OCI-LY1 (cell line): ENCODE measurements at regions not wholly inside any gene's neighbourhood (a gene's known extent, or its start where the extent isn't known, plus 50 kb on each side); places are given as distances from the start of the nearest gene placed in this dataset.

ENCODE experiments used
- H2AFZ ChIP-seq: fragments of 200-600 bp; sonication (generic), shearing (Covaris generic); 2 replicates; pipeline ENCODE4 v1.6.0; 2014; ENCODE audit warnings: antibody characterized with exemption, mild to moderate bottlenecking, low read length
- H3F3A ChIP-seq: fragments of 200-600 bp; sonication (generic), shearing (Covaris generic); 2 replicates; pipeline ENCODE4 v1.6.0; 2014; ENCODE audit warnings: mild to moderate bottlenecking, antibody characterized with exemption, low read length, moderate library complexity; ENCODE audit not compliant: insufficient read depth
- H3K27ac ChIP-seq: fragments of 200-600 bp; sonication (generic); 2 replicates; pipeline ENCODE4 v1.5.1; 2014; ENCODE audit warnings: low read length, mixed run types, mild to moderate bottlenecking, low read depth; ENCODE audit not compliant: poor library complexity, severe bottlenecking
- H3K27me3 ChIP-seq: fragments of 200-600 bp; sonication (generic); 2 replicates; pipeline ENCODE4 v1.6.0; 2014; ENCODE audit warnings: antibody characterized with exemption, mild to moderate bottlenecking, low read length, moderate library complexity; ENCODE audit not compliant: insufficient read depth
- H3K36me3 ChIP-seq: fragments of 200-600 bp; sonication (generic); 2 replicates; pipeline ENCODE4 v1.6.1; 2014; ENCODE audit warnings: mild to moderate bottlenecking, antibody characterized with exemption, low read length, moderate library complexity, mixed read lengths; ENCODE audit not compliant: insufficient read depth
- H3K4me1 ChIP-seq: fragments of 200-600 bp; sonication (generic); 2 replicates; pipeline ENCODE4 v1.5.1; 2014; ENCODE audit warnings: mild to moderate bottlenecking, low read length, moderate library complexity; ENCODE audit not compliant: insufficient read depth, severe bottlenecking
- H3K4me2 ChIP-seq: fragments of 200-600 bp; sonication (generic), shearing (Covaris generic); 2 replicates; pipeline ENCODE4 v1.6.1; 2014; ENCODE audit warnings: low read length
- H3K4me3 ChIP-seq: fragments of 200-600 bp; sonication (generic); 2 replicates; pipeline ENCODE4 v1.5.1; 2014; ENCODE audit warnings: low read length, low read depth, mild to moderate bottlenecking, mixed read lengths; ENCODE audit not compliant: poor library complexity, severe bottlenecking
- H3K79me2 ChIP-seq: fragments of 200-600 bp; shearing (Covaris generic); 2 replicates; pipeline ENCODE4 v1.6.1; 2016; ENCODE audit warnings: mixed run types, low read length, mixed read lengths; ENCODE audit not compliant: insufficient read depth
- H3K9ac ChIP-seq: fragments of 200-600 bp; sonication (generic), shearing (Covaris generic); 2 replicates; pipeline ENCODE4 v1.6.1; 2014; ENCODE audit warnings: mild to moderate bottlenecking, low read length, mixed read lengths
- H3K9me2 ChIP-seq: fragments of 200-600 bp; sonication (generic), shearing (Covaris generic); 2 replicates; pipeline ENCODE4 v1.6.1; 2014; ENCODE audit warnings: low read depth, mild to moderate bottlenecking, low read length, mixed read lengths
- H3K9me3 ChIP-seq: fragments of 200-600 bp; shearing (Covaris generic); 2 replicates; pipeline ENCODE4 v1.6.1; 2014; ENCODE audit warnings: low read length, mixed read lengths
- H4K20me1 ChIP-seq: fragments of 200-600 bp; sonication (generic), shearing (Covaris generic); 2 replicates; pipeline ENCODE4 v1.6.0; 2016; ENCODE audit warnings: mild to moderate bottlenecking, low read length; ENCODE audit not compliant: insufficient read depth
- EZH2 ChIP-seq: fragments of 200-600 bp; sonication (generic), shearing (Covaris generic); IDR thresholded peaks from 2 replicates; pipeline ENCODE4 v1.8.0; 2017; ENCODE audit warnings: borderline replicate concordance, mixed run types, mild to moderate bottlenecking, antibody characterized with exemption, low read length, moderate library complexity, mixed read lengths
- TF ChIP-seq, protein P1 (sequence below): fragments of 200-600 bp; sonication (generic), shearing (Covaris generic); IDR thresholded peaks from 2 replicates; pipeline ENCODE4 v1.5.1; 2017; ENCODE audit warnings: mild to moderate bottlenecking, antibody characterized with exemption, low read length, moderate library complexity, mixed read lengths

DNA sequence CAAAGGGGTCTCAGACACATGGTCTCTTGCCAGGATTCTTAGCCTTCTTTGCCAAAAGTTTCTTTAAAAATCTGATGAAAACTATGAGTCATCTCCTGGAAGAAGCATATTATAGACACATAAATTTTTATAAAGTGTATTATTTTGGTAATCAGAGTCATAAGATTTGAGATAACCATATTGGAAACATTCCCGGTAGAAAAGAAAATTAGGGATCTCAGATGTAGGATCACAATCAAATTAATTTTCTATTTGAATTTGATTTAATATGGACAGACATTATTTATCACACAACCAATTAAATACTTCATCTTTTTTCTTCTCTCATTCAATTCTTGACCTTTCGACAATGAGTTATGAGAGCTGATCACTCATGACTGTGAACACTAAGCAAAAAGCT, 347.7 kb upstream of the CDH8 start:
- Histone ChIP-seq H3K9me2 (no peaks in the 10 kb centered on the region), H3K9me3 (no peaks in the 10 kb centered on the region), H3K36me3 (no peaks in the 10 kb centered on the region), H3K4me2 (no peak overlapping the region), H3K27ac (no peak overlapping the region), H3K27me3 (no peaks in the 10 kb centered on the region), H3K4me1 (no peaks in the 10 kb centered on the region), H3K79me2 (no peaks in the 10 kb centered on the region), H3K4me3 (no peak overlapping the region), H4K20me1 (no peaks in the 10 kb centered on the region), H2AFZ (no peak overlapping the region), H3K9ac (no peak overlapping the region), H3F3A (no peaks in the 10 kb centered on the region)
- TF ChIP-seq, protein P1, sequence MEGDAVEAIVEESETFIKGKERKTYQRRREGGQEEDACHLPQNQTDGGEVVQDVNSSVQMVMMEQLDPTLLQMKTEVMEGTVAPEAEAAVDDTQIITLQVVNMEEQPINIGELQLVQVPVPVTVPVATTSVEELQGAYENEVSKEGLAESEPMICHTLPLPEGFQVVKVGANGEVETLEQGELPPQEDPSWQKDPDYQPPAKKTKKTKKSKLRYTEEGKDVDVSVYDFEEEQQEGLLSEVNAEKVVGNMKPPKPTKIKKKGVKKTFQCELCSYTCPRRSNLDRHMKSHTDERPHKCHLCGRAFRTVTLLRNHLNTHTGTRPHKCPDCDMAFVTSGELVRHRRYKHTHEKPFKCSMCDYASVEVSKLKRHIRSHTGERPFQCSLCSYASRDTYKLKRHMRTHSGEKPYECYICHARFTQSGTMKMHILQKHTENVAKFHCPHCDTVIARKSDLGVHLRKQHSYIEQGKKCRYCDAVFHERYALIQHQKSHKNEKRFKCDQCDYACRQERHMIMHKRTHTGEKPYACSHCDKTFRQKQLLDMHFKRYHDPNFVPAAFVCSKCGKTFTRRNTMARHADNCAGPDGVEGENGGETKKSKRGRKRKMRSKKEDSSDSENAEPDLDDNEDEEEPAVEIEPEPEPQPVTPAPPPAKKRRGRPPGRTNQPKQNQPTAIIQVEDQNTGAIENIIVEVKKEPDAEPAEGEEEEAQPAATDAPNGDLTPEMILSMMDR, result no peak
- no peak for TF ChIP-seq EZH2

DNA sequence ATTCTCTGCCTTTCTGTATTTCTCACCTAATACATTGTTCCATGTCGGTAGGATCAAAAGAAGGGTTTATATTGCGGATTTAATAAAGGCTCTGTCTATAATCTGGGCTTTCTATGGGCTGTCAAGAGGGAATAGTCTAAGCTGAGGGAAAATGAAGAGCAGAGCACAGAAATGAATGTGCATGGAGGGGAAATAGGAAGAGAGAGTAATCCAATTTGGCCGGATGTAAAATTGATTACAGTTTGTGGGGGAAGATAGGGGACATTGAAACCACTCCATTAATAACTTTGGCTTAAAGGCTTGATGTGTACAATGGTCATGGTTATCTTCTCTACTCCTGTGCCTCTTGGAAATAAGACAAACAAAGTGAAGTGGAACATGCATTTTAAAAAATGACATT, 334.2 kb upstream of the CDH8 start:
- no peaks in the 10 kb centered on the region for H3K9me3 ChIP-seq
- H3K4me1 ChIP-seq, result no peaks in the 10 kb centered on the region
- H3K27me3 ChIP-seq, result no peaks in the 10 kb centered on the region
- no peaks in the 10 kb centered on the region for H3K79me2 ChIP-seq
- H3K9ac ChIP-seq, result no peak overlapping the region
- H3K4me2 ChIP-seq, result no peak overlapping the region
- H2AFZ ChIP-seq, result no peak overlapping the region
- no peaks in the 10 kb centered on the region for H3K9me2 ChIP-seq
- H3F3A ChIP-seq, result no peaks in the 10 kb centered on the region
- H3K36me3 ChIP-seq, result no peaks in the 10 kb centered on the region
- TF ChIP-seq EZH2, result no peak
- TF ChIP-seq, protein P1, result no peak
- H3K4me3 ChIP-seq, result no peak overlapping the region
- no peak overlapping the region for H3K27ac ChIP-seq
- H4K20me1 ChIP-seq, result no peaks in the 10 kb centered on the region

DNA sequence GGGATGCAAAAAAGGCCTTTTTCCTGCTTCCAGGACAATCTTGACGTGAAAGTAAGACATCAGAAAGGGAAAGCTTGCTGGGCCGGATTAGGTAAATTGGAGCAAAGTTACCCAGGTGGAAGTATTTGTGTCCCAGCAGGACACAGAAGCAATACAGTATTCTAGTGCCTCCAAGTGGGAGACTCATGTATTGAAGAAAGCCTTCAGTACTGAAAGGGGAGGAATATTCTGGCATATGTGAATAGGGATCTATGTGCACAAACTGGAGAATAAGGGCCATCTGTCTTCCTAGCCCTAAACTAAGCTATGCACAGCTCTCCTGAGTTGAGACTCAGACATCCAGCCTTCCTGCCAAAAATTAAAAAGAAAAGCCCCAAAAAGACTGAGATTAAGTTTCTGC, 327.3 kb upstream of the CDH8 start:
- Histone ChIP-seq H3K4me2 (no peak overlapping the region), H3K36me3 (no peaks in the 10 kb centered on the region), H3K9me3 (no peaks in the 10 kb centered on the region), H3K79me2 (no peaks in the 10 kb centered on the region), H3K9ac (no peak overlapping the region), H3K27ac (no peak overlapping the region), H4K20me1 (no peaks in the 10 kb centered on the region), H3K27me3 (no peaks in the 10 kb centered on the region), H2AFZ (no peak overlapping the region), H3K9me2 (no peaks in the 10 kb centered on the region), H3F3A (no peaks in the 10 kb centered on the region), H3K4me3 (no peak overlapping the region), H3K4me1 (no peaks in the 10 kb centered on the region)
- no peak for TF ChIP-seq EZH2
- TF ChIP-seq, protein P1, result no peak
